ENCODE measurements at regions not wholly inside any gene's neighbourhood (a gene's known extent, or its start where the extent isn't known, plus 50 kb on each side); places are given as distances from the start of the nearest gene placed in this dataset.

DNA sequence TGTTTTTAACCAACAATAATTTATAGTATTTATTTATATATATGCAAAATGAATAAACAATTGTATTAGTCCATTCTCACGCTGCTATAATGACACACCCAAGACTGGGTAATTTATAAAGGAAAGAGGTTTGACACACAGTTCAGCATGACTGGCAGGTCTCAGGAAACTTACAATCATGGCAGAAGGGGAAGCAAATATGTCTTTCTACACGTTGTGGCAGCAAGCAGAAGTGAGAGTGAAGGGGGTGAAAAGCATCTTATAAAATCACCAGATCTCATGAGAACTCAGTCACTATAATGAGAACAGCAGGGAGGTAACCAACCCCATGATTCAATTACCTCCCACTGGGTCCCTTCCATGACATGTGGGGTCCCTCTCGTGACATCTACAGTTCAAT lies 162.8 kb upstream of the SLITRK3 start (continued):
- TF ChIP-seq ZNF687 (IDR thresholded peaks at IDR 0.05) (0 out of 2 replicates have a peak, but pooled peaks have one; percentile 22), ATF3 (IDR thresholded peaks at IDR 0.05; ENCODE audit: borderline replicate concordance, extremely low read depth, low read depth, low read length) (no peak), MAX (IDR thresholded peaks at IDR 0.05; ENCODE audit: low read depth, low read length) (no peak), ASH2L (IDR thresholded peaks at IDR 0.05; ENCODE audit: borderline replicate concordance, low read depth) (no peak), ZBTB4 (CRISPR knock-in tag; IDR thresholded peaks at IDR 0.05) (no peak), POLR2AphosphoS2 (IDR thresholded peaks at IDR 0.05; ENCODE audit: low read depth, low read length) (no peak), PAX5 (IDR thresholded peaks at IDR 0.05; ENCODE audit: borderline replicate concordance, low read depth, low read length) (no peak), MEF2B (IDR thresholded peaks at IDR 0.05; ENCODE audit: partially characterized antibody, poor library complexity, severe bottlenecking) (no peak), FOXM1 (IDR thresholded peaks at IDR 0.05; ENCODE audit: low read depth, low read length) (no peak), CREB1 (IDR thresholded peaks at IDR 0.05; ENCODE audit: low read depth) (no peak), IRF4 (IDR thresholded peaks at IDR 0.05; ENCODE audit: low read depth, low read length) (no peak), ZNF384 (IDR thresholded peaks at IDR 0.05; ENCODE audit: borderline replicate concordance, low read depth, low read length) (no peak), CEBPZ (IDR thresholded peaks at IDR 0.05; ENCODE audit: low read depth, low read length) (no peak), NFYA (IDR thresholded peaks at IDR 0.05; ENCODE audit: borderline replicate concordance, low read depth, low read length) (no peak)
- TF ChIP-seq, protein P1, sequence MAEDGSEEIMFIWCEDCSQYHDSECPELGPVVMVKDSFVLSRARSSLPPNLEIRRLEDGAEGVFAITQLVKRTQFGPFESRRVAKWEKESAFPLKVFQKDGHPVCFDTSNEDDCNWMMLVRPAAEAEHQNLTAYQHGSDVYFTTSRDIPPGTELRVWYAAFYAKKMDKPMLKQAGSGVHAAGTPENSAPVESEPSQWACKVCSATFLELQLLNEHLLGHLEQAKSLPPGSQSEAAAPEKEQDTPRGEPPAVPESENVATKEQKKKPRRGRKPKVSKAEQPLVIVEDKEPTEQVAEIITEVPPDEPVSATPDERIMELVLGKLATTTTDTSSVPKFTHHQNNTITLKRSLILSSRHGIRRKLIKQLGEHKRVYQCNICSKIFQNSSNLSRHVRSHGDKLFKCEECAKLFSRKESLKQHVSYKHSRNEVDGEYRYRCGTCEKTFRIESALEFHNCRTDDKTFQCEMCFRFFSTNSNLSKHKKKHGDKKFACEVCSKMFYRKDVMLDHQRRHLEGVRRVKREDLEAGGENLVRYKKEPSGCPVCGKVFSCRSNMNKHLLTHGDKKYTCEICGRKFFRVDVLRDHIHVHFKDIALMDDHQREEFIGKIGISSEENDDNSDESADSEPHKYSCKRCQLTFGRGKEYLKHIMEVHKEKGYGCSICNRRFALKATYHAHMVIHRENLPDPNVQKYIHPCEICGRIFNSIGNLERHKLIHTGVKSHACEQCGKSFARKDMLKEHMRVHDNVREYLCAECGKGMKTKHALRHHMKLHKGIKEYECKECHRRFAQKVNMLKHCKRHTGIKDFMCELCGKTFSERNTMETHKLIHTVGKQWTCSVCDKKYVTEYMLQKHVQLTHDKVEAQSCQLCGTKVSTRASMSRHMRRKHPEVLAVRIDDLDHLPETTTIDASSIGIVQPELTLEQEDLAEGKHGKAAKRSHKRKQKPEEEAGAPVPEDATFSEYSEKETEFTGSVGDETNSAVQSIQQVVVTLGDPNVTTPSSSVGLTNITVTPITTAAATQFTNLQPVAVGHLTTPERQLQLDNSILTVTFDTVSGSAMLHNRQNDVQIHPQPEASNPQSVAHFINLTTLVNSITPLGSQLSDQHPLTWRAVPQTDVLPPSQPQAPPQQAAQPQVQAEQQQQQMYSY (CRISPR knock-in tag; IDR thresholded peaks at IDR 0.05) = no peak

All from GM12878 (cell line).